PFSK-1 (cell line): ENCODE measurements at regions not wholly inside any gene's neighbourhood (a gene's known extent, or its start where the extent isn't known, plus 50 kb on each side); places are given as distances from the start of the nearest gene placed in this dataset.

Experiments used
- POLR2AphosphoS5 ChIP-seq: IDR thresholded peaks from 2 replicates; pipeline ENCODE4 v1.6.1; 2012; ENCODE audit warnings: low read depth, mild to moderate bottlenecking, control low read depth, low read length, moderate library complexity
- TAF1 ChIP-seq: IDR thresholded peaks from 2 replicates; pipeline ENCODE4 v1.6.1; 2012; ENCODE audit warnings: low read length, control low read depth, borderline replicate concordance; ENCODE audit not compliant: insufficient read depth

GRCh38 chr6:156630613-156631302 is 146.4 kb upstream of the ARID1B start:
- no peak for TF ChIP-seq POLR2AphosphoS5
- TF ChIP-seq TAF1: no peak
